Activated naive CD8-positive, alpha-beta T cell treated with anti-CD3 and anti-CD28 coated beads, Interleukin-2, amount 10 ng/mL, durations not matched to agents 7 days and 5 days (primary cell): ENCODE measurements at regions not wholly inside any gene's neighbourhood (a gene's known extent, or its start where the extent isn't known, plus 50 kb on each side); places are given as distances from the start of the nearest gene placed in this dataset.

ENCODE experiments used
- ATAC-seq: fragments of 150-1000 bp; cut with Tn5 transposase; one replicate; pipeline ENCODE4 v1.10.0; 2021; ENCODE audit warnings: low read depth, moderate library complexity
- POLR2A ChIA-PET: fragments of 350-600 bp; sonication (Branson Sonifier 250); formaldehyde crosslinking; loops from one replicate; lab custom pipeline; 2021; ENCODE audit warnings: antibody characterized with exemption; lab: Charles Lee
- DNase-seq: peaks from one replicate; pipeline ENCODE4 v3.0.0; 2021
- H3K27ac Mint-ChIP-seq: one replicate; pipeline ENCODE4 v1.8.0; 2022; ENCODE audit warnings: mild to moderate bottlenecking, mixed read lengths
- H3K27me3 Mint-ChIP-seq: one replicate; pipeline ENCODE4 v1.8.0; 2022; ENCODE audit warnings: mild to moderate bottlenecking, moderate library complexity, mixed read lengths
- H3K36me3 Mint-ChIP-seq: one replicate; pipeline ENCODE4 v1.8.0; 2021; ENCODE audit warnings: mild to moderate bottlenecking, mixed read lengths
- H3K4me1 Mint-ChIP-seq: one replicate; pipeline ENCODE4 v1.8.0; 2021; ENCODE audit warnings: mixed read lengths
- H3K4me3 Mint-ChIP-seq: one replicate; pipeline ENCODE4 v1.8.0; 2022; ENCODE audit warnings: mild to moderate bottlenecking, moderate library complexity, mixed read lengths
- H3K9me3 Mint-ChIP-seq: one replicate; pipeline ENCODE4 v1.8.0; 2021; ENCODE audit warnings: mixed read lengths

GRCh38 chr3:30124435-30125370, 481.7 kb upstream of the TGFBR2 start:
- Mint-ChIP-seq H3K4me3 (no peak overlapping the region), H3K36me3 (peaks cover 3% of the 10 kb centered on the region), H3K27me3 (no peaks in the 10 kb centered on the region), H3K4me1 (no peaks in the 10 kb centered on the region), H3K9me3 (peaks cover 10% of the 10 kb centered on the region), H3K27ac (no peak overlapping the region)
- no peak for DNase-seq
- no peak for ATAC-seq
- POLR2A ChIA-PET = no interaction called here

GRCh38 chr3:30129765-30130164, 476.6 kb upstream of the TGFBR2 start:
- POLR2A ChIA-PET = no interaction called here
- no peaks in the 10 kb centered on the region for H3K4me1 Mint-ChIP-seq
- H3K4me3 Mint-ChIP-seq = no peak overlapping the region
- peaks cover 11% of the 10 kb centered on the region for H3K9me3 Mint-ChIP-seq
- H3K36me3 Mint-ChIP-seq = peaks cover 3% of the 10 kb centered on the region
- ATAC-seq (no peak), DNase-seq (no peak)
- H3K27ac Mint-ChIP-seq = no peak overlapping the region
- H3K27me3 Mint-ChIP-seq = no peaks in the 10 kb centered on the region

- H3K4me1 Mint-ChIP-seq = no peaks in the 10 kb centered on the region
- H3K9me3 Mint-ChIP-seq = peaks cover 11% of the 10 kb centered on the region
- ATAC-seq (no peak), DNase-seq (no peak)
- H3K27ac Mint-ChIP-seq = no peak overlapping the region
- POLR2A ChIA-PET = no interaction called here
- H3K36me3 Mint-ChIP-seq = peaks cover 3% of the 10 kb centered on the region
- H3K4me3 Mint-ChIP-seq = no peak overlapping the region
- H3K27me3 Mint-ChIP-seq = no peaks in the 10 kb centered on the region
Measured at GRCh38 chr3:30130391-30130790, 476.0 kb upstream of the TGFBR2 start.

- Mint-ChIP-seq H3K27ac (no peak overlapping the region), H3K27me3 (no peaks in the 10 kb centered on the region), H3K4me3 (no peak overlapping the region), H3K9me3 (peaks cover 10% of the 10 kb centered on the region), H3K36me3 (peaks cover 3% of the 10 kb centered on the region), H3K4me1 (no peaks in the 10 kb centered on the region)
- ATAC-seq (no peak), DNase-seq (no peak)
- POLR2A ChIA-PET = no interaction called here
Measured at GRCh38 chr3:30131191-30131590, 475.2 kb upstream of the TGFBR2 start.

- no peak overlapping the region for H3K4me3 Mint-ChIP-seq
- no peaks in the 10 kb centered on the region for H3K9me3 Mint-ChIP-seq
- ATAC-seq = no peak
- H3K36me3 Mint-ChIP-seq = no peaks in the 10 kb centered on the region
- no peak overlapping the region for H3K27ac Mint-ChIP-seq
- no peak for DNase-seq
- H3K27me3 Mint-ChIP-seq = no peaks in the 10 kb centered on the region
- POLR2A ChIA-PET = no interaction called here
- H3K4me1 Mint-ChIP-seq = no peaks in the 10 kb centered on the region
Measured at GRCh38 chr3:30135190-30135589, 471.2 kb upstream of the TGFBR2 start.

GRCh38 chr3:30139283-30139682, 467.1 kb upstream of the TGFBR2 start:
- Mint-ChIP-seq H3K36me3 (no peaks in the 10 kb centered on the region), H3K4me3 (no peak overlapping the region), H3K4me1 (no peaks in the 10 kb centered on the region), H3K9me3 (no peaks in the 10 kb centered on the region), H3K27me3 (no peaks in the 10 kb centered on the region), H3K27ac (no peak overlapping the region)
- ATAC-seq (no peak), DNase-seq (no peak)
- POLR2A ChIA-PET = no interaction called here

- no peaks in the 10 kb centered on the region for H3K9me3 Mint-ChIP-seq
- H3K4me1 Mint-ChIP-seq = no peaks in the 10 kb centered on the region
- no peak overlapping the region for H3K4me3 Mint-ChIP-seq
- H3K36me3 Mint-ChIP-seq = no peaks in the 10 kb centered on the region
- DNase-seq (no peak), ATAC-seq (no peak)
- no peaks in the 10 kb centered on the region for H3K27me3 Mint-ChIP-seq
- POLR2A ChIA-PET = no interaction called here
- no peak overlapping the region for H3K27ac Mint-ChIP-seq
Measured at GRCh38 chr3:30140356-30141075, 465.9 kb upstream of the TGFBR2 start.

GRCh38 chr3:30141178-30141581, 465.2 kb upstream of the TGFBR2 start:
- Mint-ChIP-seq H3K36me3 (no peaks in the 10 kb centered on the region), H3K4me3 (no peak overlapping the region), H3K27ac (no peak overlapping the region), H3K4me1 (no peaks in the 10 kb centered on the region), H3K9me3 (no peaks in the 10 kb centered on the region), H3K27me3 (no peaks in the 10 kb centered on the region)
- POLR2A ChIA-PET = no interaction called here
- no peak for DNase-seq
- ATAC-seq = no peak

- no peak for ATAC-seq
- DNase-seq = no peak
- H3K36me3 Mint-ChIP-seq = no peaks in the 10 kb centered on the region
- no peak overlapping the region for H3K27ac Mint-ChIP-seq
- no peaks in the 10 kb centered on the region for H3K9me3 Mint-ChIP-seq
- POLR2A ChIA-PET = no interaction called here
- no peaks in the 10 kb centered on the region for H3K4me1 Mint-ChIP-seq
- no peak overlapping the region for H3K4me3 Mint-ChIP-seq
- no peaks in the 10 kb centered on the region for H3K27me3 Mint-ChIP-seq
Measured at GRCh38 chr3:30141927-30142326, 464.5 kb upstream of the TGFBR2 start.

GRCh38 chr3:30142946-30143345, 463.5 kb upstream of the TGFBR2 start:
- Mint-ChIP-seq H3K9me3 (no peaks in the 10 kb centered on the region), H3K36me3 (no peaks in the 10 kb centered on the region), H3K4me1 (no peaks in the 10 kb centered on the region), H3K4me3 (no peak overlapping the region), H3K27me3 (no peaks in the 10 kb centered on the region), H3K27ac (no peak overlapping the region)
- DNase-seq = no peak
- ATAC-seq = no peak
- POLR2A ChIA-PET = no interaction called here

- DNase-seq (no peak), ATAC-seq (no peak)
- POLR2A ChIA-PET = no interaction called here
- Mint-ChIP-seq H3K4me3 (no peak overlapping the region), H3K27me3 (no peaks in the 10 kb centered on the region), H3K4me1 (no peaks in the 10 kb centered on the region), H3K36me3 (no peaks in the 10 kb centered on the region), H3K27ac (no peak overlapping the region), H3K9me3 (no peaks in the 10 kb centered on the region)
Measured at GRCh38 chr3:30145281-30145680, 461.1 kb upstream of the TGFBR2 start.

- Mint-ChIP-seq H3K4me3 (no peak overlapping the region), H3K27me3 (no peaks in the 10 kb centered on the region), H3K27ac (no peak overlapping the region), H3K9me3 (no peaks in the 10 kb centered on the region), H3K36me3 (no peaks in the 10 kb centered on the region), H3K4me1 (no peaks in the 10 kb centered on the region)
- DNase-seq = no peak
- no peak for ATAC-seq
- POLR2A ChIA-PET = no interaction called here
Measured at GRCh38 chr3:30146978-30147377, 459.4 kb upstream of the TGFBR2 start.

- POLR2A ChIA-PET = no interaction called here
- DNase-seq = no peak
- H3K27me3 Mint-ChIP-seq = no peaks in the 10 kb centered on the region
- H3K27ac Mint-ChIP-seq = no peak overlapping the region
- no peak for ATAC-seq
- H3K36me3 Mint-ChIP-seq = no peaks in the 10 kb centered on the region
- H3K9me3 Mint-ChIP-seq = peaks cover 1% of the 10 kb centered on the region
- H3K4me3 Mint-ChIP-seq = no peak overlapping the region
- peaks cover 1% of the 10 kb centered on the region for H3K4me1 Mint-ChIP-seq
Measured at GRCh38 chr3:30154853-30155252, 451.5 kb upstream of the TGFBR2 start.

GRCh38 chr3:30155755-30156154, 450.6 kb upstream of the TGFBR2 start:
- Mint-ChIP-seq H3K36me3 (no peaks in the 10 kb centered on the region), H3K4me3 (no peak overlapping the region), H3K27me3 (no peaks in the 10 kb centered on the region), H3K9me3 (peaks cover 1% of the 10 kb centered on the region), H3K4me1 (peaks cover 1% of the 10 kb centered on the region), H3K27ac (no peak overlapping the region)
- no peak for DNase-seq
- POLR2A ChIA-PET = no interaction called here
- ATAC-seq = no peak
